ENCODE measurements at regions not wholly inside any gene's neighbourhood (a gene's known extent, or its start where the extent isn't known, plus 50 kb on each side); places are given as distances from the start of the nearest gene placed in this dataset.

DNA sequence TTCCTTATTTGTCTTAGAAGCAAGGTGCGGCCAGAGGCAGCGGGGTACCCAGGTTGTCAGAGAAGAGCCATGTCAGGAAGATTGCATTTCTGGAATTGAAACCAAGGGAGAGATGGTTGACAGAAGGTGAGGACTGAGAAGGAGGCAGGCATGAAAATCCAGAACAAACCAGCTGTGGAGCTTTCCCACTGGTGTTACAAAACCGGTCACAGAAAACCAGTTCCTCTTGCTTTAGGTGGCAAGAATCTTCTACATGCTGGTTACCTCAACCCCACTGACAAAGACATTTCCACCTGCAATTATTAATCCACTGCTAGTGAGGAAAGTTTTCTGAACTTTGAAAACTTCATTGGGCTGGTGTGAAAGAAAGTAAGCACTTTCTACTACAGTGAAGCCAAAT lies 64.0 kb upstream of the MED4 start:
- Histone ChIP-seq H3K4me2 (ENCODE audit: insufficient read depth, low read length) (no peak overlapping the region), H3K27ac (ENCODE audit: extremely low read depth, low read depth, low read length) (no peak overlapping the region), H3K4me1 (replicated peaks in 1 of 2; ENCODE audit: control insufficient read depth in 2 of 2, insufficient read depth in 2 of 2, low read length in 2 of 2) (peaks cover 0 to 14% of the 10 kb centered on the region in 2 experiments; a peak in 3 of 5 replicates), H3K79me2 (ENCODE audit: control insufficient read depth, insufficient read depth, low read length) (no peaks in the 10 kb centered on the region), H4K20me1 (replicated peaks; ENCODE audit: control insufficient read depth, insufficient read depth, low read length) (no peaks in the 10 kb centered on the region), H3K36me3 (ENCODE audit: control insufficient read depth, insufficient read depth, low read length) (no peaks in the 10 kb centered on the region), H3K4me3 (no peak overlapping the region), H3K9me3 (replicated peaks; ENCODE audit: control insufficient read depth, insufficient read depth, low read depth, low read length) (no peaks in the 10 kb centered on the region), H3K9me1 (ENCODE audit: control insufficient read depth, insufficient read depth, low read length) (no peaks in the 10 kb centered on the region), H3K27me3 (ENCODE audit: control insufficient read depth in 2 of 2, insufficient read depth in 2 of 2, low read length in 2 of 2) (no peaks in the 10 kb centered on the region), H3K9ac (ENCODE audit: insufficient read depth in 1 of 2, low read depth in 2 of 2, low read length in 2 of 2) (no peak overlapping the region), H2AFZ (ENCODE audit: low read depth, low read length) (no peak overlapping the region)
- DNase-seq (ENCODE audit: extremely low read depth in 1 of 4, low spot score in 3 of 4) (no peak), FAIRE-seq (no peak), ATAC-seq (no peak)
- BruUV-seq (replicated peaks), result no TSS peak
- POLR2A ChIA-PET, result no interaction called here
- 60% methylated on average over 3 of the region's 3 CpGs for WGBS (ENCODE audit: insufficient coverage, low coverage, missing lambda C conversion rate)
- in situ Hi-C loops (cut with MboI) (no loop called here), intact Hi-C loops (cut with micrococcal nuclease) (no loop called here)
- TF ChIP-seq MAFF (IDR thresholded peaks at IDR 0.05; ENCODE audit: low read length), result no peak
- TF ChIP-seq EWSR1 (IDR thresholded peaks at IDR 0.05; ENCODE audit: borderline replicate concordance, low read depth, partially characterized antibody), result no peak
- no peak for TF ChIP-seq THRAP3 (IDR thresholded peaks at IDR 0.05; ENCODE audit: borderline replicate concordance)
- TF ChIP-seq SMAD4 (CRISPR knock-in tag; conservative IDR thresholded peaks at IDR 0.05), result no peak
- no peak for TF ChIP-seq MAFG (tag; conservative IDR thresholded peaks at IDR 0.05)
- no peak for TF ChIP-seq HSF4 (CRISPR knock-in tag; IDR thresholded peaks at IDR 0.05; ENCODE audit: borderline replicate concordance)
- TF ChIP-seq RBM17 (IDR thresholded peaks at IDR 0.05; ENCODE audit: borderline replicate concordance, low read depth, low read length), result no peak
- TF ChIP-seq, protein P1, sequence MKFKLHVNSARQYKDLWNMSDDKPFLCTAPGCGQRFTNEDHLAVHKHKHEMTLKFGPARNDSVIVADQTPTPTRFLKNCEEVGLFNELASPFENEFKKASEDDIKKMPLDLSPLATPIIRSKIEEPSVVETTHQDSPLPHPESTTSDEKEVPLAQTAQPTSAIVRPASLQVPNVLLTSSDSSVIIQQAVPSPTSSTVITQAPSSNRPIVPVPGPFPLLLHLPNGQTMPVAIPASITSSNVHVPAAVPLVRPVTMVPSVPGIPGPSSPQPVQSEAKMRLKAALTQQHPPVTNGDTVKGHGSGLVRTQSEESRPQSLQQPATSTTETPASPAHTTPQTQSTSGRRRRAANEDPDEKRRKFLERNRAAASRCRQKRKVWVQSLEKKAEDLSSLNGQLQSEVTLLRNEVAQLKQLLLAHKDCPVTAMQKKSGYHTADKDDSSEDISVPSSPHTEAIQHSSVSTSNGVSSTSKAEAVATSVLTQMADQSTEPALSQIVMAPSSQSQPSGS (CRISPR knock-in tag; IDR thresholded peaks at IDR 0.05), result no peak
- TF ChIP-seq ILK (tag; IDR thresholded peaks at IDR 0.05; ENCODE audit: borderline replicate concordance, low read depth), result no peak
- TF ChIP-seq DACH1 (IDR thresholded peaks at IDR 0.05; ENCODE audit: partially characterized antibody), result no peak
- TF ChIP-seq ZNF239 (CRISPR knock-in tag; IDR thresholded peaks at IDR 0.05), result no peak
- TF ChIP-seq BACH1 (tag; IDR thresholded peaks at IDR 0.05), result no peak
- TF ChIP-seq BDP1 (IDR thresholded peaks at IDR 0.05; ENCODE audit: insufficient read depth, insufficient read length), result no peak
- TF ChIP-seq ZNF23 (CRISPR knock-in tag; IDR thresholded peaks at IDR 0.05), result no peak
- no peak for TF ChIP-seq TAF15 (IDR thresholded peaks at IDR 0.05; ENCODE audit: low read depth, low read length)
- TF ChIP-seq ZNF41 (CRISPR knock-in tag; conservative IDR thresholded peaks at IDR 0.05), result no peak
- no peak for TF ChIP-seq GATAD2A (IDR thresholded peaks at IDR 0.05)
- TF ChIP-seq PHB (CRISPR knock-in tag; IDR thresholded peaks at IDR 0.05), result no peak
- CTCF ChIA-PET (ENCODE audit: low intra/inter-chr PET ratio), result no interaction called here
